Transverse colon (tissue), 4 donors: ENCODE measurements at regions not wholly inside any gene's neighbourhood (a gene's known extent, or its start where the extent isn't known, plus 50 kb on each side); places are given as distances from the start of the nearest gene placed in this dataset.

Experiments
- EP300 ChIP-seq: sonication (generic); formaldehyde crosslinking; IDR thresholded peaks from one replicate; pipeline ENCODE4 v1.6.1; 2017; ENCODE audit warnings: antibody characterized with exemption, low read depth
- POLR2AphosphoS5 ChIP-seq, 3 donors: sonication (generic); formaldehyde crosslinking; IDR thresholded peaks; one replicate each; pipeline ENCODE4 v1.6.1; 2016; ENCODE audit warnings: antibody characterized with exemption in 3 of 3
- TF ChIP-seq, protein P1 (sequence below), 5 experiments: fragments of 200-600 bp in 3 of 5; fragments of 450-650 bp in 2 of 5; sonication (generic) in 3 of 5; IDR thresholded peaks; 1 replicate in 2 of 5; 2 replicates in 3 of 5; pipeline ENCODE4 v1.5.1; 2016 to 2017; ENCODE audit warnings: antibody characterized with exemption in 5 of 5, inconsistent platforms in 3 of 5, mild to moderate bottlenecking in 2 of 5, moderate library complexity in 1 of 5

DNA sequence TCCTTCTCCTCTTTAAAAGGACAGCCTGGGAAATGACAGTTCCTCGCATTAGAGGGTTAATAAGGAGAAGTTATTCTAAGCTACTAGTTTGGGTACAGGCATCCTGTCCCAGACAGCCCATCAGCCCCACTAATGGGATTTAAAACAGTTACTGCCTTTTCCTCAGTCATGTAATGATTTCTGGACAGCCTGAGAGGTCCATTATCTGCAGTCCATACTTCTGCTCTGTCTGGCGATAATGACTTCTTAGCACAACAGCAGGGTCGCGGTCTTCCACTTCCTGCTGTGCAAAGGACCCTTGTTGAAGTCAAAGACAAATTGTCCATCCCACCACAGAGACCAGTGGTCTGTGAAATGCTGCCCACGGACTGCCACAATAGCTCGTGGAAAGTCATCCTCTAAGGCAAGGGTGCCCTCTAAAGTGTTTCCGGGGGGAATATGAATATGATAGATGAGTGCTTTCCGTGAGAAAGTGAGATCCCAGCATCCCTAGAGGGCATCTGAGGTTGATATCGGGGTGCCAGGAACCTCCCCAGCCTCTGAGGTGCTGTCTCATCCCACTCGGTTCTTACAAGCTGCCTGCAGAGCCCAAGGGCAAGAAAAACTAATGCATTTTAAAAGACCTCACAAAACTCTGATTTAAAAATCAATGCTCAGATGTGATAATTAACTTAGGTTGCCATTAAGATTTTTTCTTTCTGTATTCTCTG lies 100.7 kb downstream of the SHOX2 start:
- TF ChIP-seq, protein P1, sequence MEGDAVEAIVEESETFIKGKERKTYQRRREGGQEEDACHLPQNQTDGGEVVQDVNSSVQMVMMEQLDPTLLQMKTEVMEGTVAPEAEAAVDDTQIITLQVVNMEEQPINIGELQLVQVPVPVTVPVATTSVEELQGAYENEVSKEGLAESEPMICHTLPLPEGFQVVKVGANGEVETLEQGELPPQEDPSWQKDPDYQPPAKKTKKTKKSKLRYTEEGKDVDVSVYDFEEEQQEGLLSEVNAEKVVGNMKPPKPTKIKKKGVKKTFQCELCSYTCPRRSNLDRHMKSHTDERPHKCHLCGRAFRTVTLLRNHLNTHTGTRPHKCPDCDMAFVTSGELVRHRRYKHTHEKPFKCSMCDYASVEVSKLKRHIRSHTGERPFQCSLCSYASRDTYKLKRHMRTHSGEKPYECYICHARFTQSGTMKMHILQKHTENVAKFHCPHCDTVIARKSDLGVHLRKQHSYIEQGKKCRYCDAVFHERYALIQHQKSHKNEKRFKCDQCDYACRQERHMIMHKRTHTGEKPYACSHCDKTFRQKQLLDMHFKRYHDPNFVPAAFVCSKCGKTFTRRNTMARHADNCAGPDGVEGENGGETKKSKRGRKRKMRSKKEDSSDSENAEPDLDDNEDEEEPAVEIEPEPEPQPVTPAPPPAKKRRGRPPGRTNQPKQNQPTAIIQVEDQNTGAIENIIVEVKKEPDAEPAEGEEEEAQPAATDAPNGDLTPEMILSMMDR (IDR thresholded peaks at IDR 0.05): no peak
- TF ChIP-seq EP300: no peak
- TF ChIP-seq POLR2AphosphoS5 (IDR thresholded peaks at IDR 0.05): no peak
